Adrenal gland (tissue), 9 donors: ENCODE measurements at regions not wholly inside any gene's neighbourhood (a gene's known extent, or its start where the extent isn't known, plus 50 kb on each side); places are given as distances from the start of the nearest gene placed in this dataset.

Experiments
- DNase-seq, 7 donors: peaks; one replicate each; pipeline ENCODE4 v3.0.0-alpha.2; 2019 to 2020
- H3K27ac ChIP-seq, 5 donors: fragments of 200-600 bp; sonication (generic) in 4 of 5; 1 replicate in 3 of 5; 2 replicates in 2 of 5; pipeline versions ENCODE4 v1.5.1 to v1.8.0; 2016 to 2020; ENCODE audit warnings: mild to moderate bottlenecking in 1 of 5
- H3K27me3 ChIP-seq: fragments of 200-600 bp; 2 replicates; pipeline ENCODE4 v1.8.0; 2021
- H3K36me3 ChIP-seq, 2 donors: fragments of 200-600 bp; replicated peaks in 1 of 2; 1 replicate in 1 of 2; 2 replicates in 1 of 2; pipeline versions ENCODE4 v1.5.1 to v1.8.0; 2018 to 2022
- H3K4me1 ChIP-seq, 2 donors: fragments of 200-600 bp; replicated peaks in 1 of 2; 1 replicate in 1 of 2; 2 replicates in 1 of 2; pipeline versions ENCODE4 v1.5.1 to v1.8.0; 2018 to 2021
- H3K4me3 ChIP-seq, 4 donors: fragments of 200-600 bp; sonication (generic) in 3 of 4; one replicate each; pipeline ENCODE4 v1.5.1; 2016 to 2018
- H3K9me3 ChIP-seq, 3 donors: fragments of 200-600 bp; sonication (generic) in 1 of 3; replicated peaks in 1 of 3; 1 replicate in 2 of 3; 2 replicates in 1 of 3; pipeline versions ENCODE4 v1.5.1 to v1.8.0; 2016 to 2021
- POLR2A ChIP-seq, 2 donors: fragments of 450-650 bp; IDR thresholded peaks; one replicate each; pipeline ENCODE4 v1.6.1; 2017; ENCODE audit warnings: antibody characterized with exemption in 2 of 2, mild to moderate bottlenecking in 2 of 2, moderate library complexity in 1 of 2
- WGBS, 4 donors: extraction: QIAGEN DNeasy Blood & Tissue Kit in 2 of 4; methylation state at CpG; one replicate each; pipeline versions ENCODE4 v1.1.5 to v1.1.7; 2013 to 2017; 5-methylcytosine and 5-hydroxymethylcytosine counted together
- intact Hi-C, 2 donors: fragments of 100-400 bp; cut with DNase I; formaldehyde crosslinking; loops; one replicate each; pipeline versions ENCODE4 v1.14.1 to v1.15.0; 2022 to 2023
- TF ChIP-seq, protein P1 (sequence below), 6 experiments: fragments of 450-650 bp in 4 of 6; fragments of 200-600 bp in 2 of 6; sonication (generic) in 1 of 6; IDR thresholded peaks; 1 replicate in 5 of 6; 2 replicates in 1 of 6; pipeline versions ENCODE4 v1.5.1 to v1.8.0; 2016 to 2021; ENCODE audit warnings: antibody characterized with exemption in 6 of 6, mild to moderate bottlenecking in 2 of 6, moderate library complexity in 1 of 6
- donor health status: healthy with polysubstance abuse.
- donor health status: Bipolar disorder and iron deficiency.
- donor health status: DM: yes; HTN: yes; CAD: no.
- donor health status: DM: no; HTN: no; CAD: no.
- donor health status: DM: no; HTN: no; CAD: no.

DNA sequence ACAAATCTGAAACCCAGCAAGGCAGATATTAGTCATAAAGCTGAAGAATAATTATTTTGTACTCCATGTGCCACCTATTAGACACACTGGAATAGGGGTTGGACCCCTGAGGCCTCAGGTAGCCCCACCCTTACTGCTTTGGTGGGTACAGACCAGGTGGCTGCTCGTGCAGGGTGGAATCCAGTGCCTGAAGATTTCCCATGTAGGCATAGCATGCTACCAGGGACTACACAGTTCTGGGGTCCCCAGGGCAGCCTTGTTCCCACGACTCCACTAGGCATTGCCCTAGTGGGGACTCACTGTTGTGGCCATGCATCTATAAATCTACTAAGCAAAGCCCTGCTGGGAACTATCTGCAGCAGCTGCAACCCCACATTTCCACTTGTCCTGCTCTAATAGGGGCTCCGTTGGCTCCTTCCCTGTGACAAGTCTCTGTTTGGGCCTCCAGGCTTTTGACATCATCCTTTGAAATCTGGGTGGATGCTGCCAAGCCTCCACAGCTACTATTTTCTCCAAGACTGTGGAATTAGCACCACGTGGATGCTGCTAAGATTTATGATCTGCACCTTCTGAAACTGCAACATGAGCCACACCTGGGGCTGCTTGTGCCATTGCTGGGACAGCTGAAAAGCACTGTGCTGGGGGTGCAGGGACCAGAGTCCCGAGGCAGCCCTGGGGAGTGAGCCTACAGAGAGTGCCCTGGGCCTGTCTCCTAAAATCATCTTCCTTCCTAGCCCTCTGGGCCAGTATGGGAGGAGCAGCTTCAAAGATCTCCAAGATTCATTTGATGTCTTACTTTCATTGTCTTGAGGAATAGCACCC, 303.8 kb downstream of the FSIP2 start:
- H3K36me3 ChIP-seq, result no peaks in the 10 kb centered on the region
- intact Hi-C loops, result no loop called here
- DNase-seq, result no peak
- H3K9me3 ChIP-seq, result no peaks in the 10 kb centered on the region
- no peaks in the 10 kb centered on the region for H3K27me3 ChIP-seq
- no peak overlapping the region for H3K27ac ChIP-seq
- 89 to 97% (median 90%) methylated on average over 4 to 5 of the region's 5 CpGs for WGBS, 4 donors
- TF ChIP-seq, protein P1, sequence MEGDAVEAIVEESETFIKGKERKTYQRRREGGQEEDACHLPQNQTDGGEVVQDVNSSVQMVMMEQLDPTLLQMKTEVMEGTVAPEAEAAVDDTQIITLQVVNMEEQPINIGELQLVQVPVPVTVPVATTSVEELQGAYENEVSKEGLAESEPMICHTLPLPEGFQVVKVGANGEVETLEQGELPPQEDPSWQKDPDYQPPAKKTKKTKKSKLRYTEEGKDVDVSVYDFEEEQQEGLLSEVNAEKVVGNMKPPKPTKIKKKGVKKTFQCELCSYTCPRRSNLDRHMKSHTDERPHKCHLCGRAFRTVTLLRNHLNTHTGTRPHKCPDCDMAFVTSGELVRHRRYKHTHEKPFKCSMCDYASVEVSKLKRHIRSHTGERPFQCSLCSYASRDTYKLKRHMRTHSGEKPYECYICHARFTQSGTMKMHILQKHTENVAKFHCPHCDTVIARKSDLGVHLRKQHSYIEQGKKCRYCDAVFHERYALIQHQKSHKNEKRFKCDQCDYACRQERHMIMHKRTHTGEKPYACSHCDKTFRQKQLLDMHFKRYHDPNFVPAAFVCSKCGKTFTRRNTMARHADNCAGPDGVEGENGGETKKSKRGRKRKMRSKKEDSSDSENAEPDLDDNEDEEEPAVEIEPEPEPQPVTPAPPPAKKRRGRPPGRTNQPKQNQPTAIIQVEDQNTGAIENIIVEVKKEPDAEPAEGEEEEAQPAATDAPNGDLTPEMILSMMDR (IDR thresholded peaks at IDR 0.05), result no peak
- TF ChIP-seq POLR2A (IDR thresholded peaks at IDR 0.05), result no peak
- no peak overlapping the region for H3K4me3 ChIP-seq
- H3K4me1 ChIP-seq, result no peaks in the 10 kb centered on the region

GRCh38 chr2:186044761-186045160, 306.2 kb downstream of the FSIP2 start:
- Histone ChIP-seq H3K27me3 (no peaks in the 10 kb centered on the region), H3K4me1 (no peaks in the 10 kb centered on the region), H3K27ac (no peak overlapping the region), H3K36me3 (no peaks in the 10 kb centered on the region), H3K4me3 (no peak overlapping the region), H3K9me3 (no peaks in the 10 kb centered on the region)
- intact Hi-C loops, result no loop called here
- 80 to 86% (median 86%) methylated on average over 2 of the region's 2 CpGs for WGBS, 4 donors
- no peak for TF ChIP-seq POLR2A (IDR thresholded peaks at IDR 0.05)
- TF ChIP-seq, protein P1 (IDR thresholded peaks at IDR 0.05), result no peak
- DNase-seq, result no peak

DNA sequence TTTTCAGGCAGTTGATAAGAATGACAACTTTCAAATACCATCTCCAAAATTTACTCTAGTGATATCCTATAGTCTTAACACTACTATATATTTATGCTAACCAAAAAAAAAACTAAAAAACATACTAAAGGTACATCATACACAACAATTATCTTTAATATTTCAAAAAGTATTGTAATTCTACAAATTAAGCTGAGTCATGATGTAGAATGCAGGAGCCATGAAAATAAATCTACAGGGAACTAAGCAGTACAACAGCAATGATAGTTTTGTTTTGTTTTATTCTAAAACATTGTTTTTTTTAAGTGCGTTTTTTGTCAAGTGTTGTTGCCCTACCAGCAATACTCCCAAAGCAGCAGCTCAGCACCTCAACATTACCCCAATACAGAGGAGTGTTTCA, 314.3 kb downstream of the FSIP2 start:
- Histone ChIP-seq H3K4me3 (no peak overlapping the region), H3K4me1 (no peaks in the 10 kb centered on the region), H3K27me3 (no peaks in the 10 kb centered on the region), H3K36me3 (no peaks in the 10 kb centered on the region), H3K27ac (no peak overlapping the region), H3K9me3 (no peaks in the 10 kb centered on the region)
- no peak for TF ChIP-seq POLR2A (IDR thresholded peaks at IDR 0.05)
- TF ChIP-seq, protein P1 (IDR thresholded peaks at IDR 0.05), result no peak
- WGBS, 4 donors, result 76 to 91% (median 85%) methylated on average over 1 of the region's 1 CpG
- DNase-seq, result no peak
- intact Hi-C loops, result no loop called here

DNA sequence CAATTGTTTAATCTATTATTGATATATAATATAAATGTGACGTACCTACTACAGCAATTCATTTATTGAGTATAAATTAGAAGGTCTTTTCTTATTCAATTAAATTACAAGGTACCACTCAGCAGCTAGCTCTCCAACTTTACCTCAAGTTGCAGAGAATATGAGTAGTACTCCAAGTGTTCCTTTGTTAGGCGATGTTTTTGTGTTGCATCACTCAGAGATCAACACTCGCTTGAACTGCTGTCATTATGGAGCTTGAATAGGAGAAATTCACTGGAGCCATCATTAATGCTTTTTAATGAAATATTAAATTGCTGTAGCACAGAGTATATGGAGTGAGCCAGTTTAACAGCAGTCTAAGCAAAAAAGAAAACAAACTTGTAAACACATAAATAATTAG, 320.0 kb downstream of the FSIP2 start:
- Histone ChIP-seq H3K27ac (no peak overlapping the region), H3K4me1 (peaks cover 8 to 26% of the 10 kb centered on the region in 2 donors), H3K36me3 (no peaks in the 10 kb centered on the region), H3K4me3 (no peak overlapping the region), H3K27me3 (no peaks in the 10 kb centered on the region), H3K9me3 (no peaks in the 10 kb centered on the region)
- WGBS, 4 donors, result 94 to 100% (median 96%) methylated on average over 3 of the region's 3 CpGs
- TF ChIP-seq POLR2A (IDR thresholded peaks at IDR 0.05), result no peak
- TF ChIP-seq, protein P1 (IDR thresholded peaks at IDR 0.05), result no peak
- intact Hi-C loops, result no loop called here
- DNase-seq, result no peak
